ENCODE measurements at regions not wholly inside any gene's neighbourhood (a gene's known extent, or its start where the extent isn't known, plus 50 kb on each side); places are given as distances from the start of the nearest gene placed in this dataset.

DNA sequence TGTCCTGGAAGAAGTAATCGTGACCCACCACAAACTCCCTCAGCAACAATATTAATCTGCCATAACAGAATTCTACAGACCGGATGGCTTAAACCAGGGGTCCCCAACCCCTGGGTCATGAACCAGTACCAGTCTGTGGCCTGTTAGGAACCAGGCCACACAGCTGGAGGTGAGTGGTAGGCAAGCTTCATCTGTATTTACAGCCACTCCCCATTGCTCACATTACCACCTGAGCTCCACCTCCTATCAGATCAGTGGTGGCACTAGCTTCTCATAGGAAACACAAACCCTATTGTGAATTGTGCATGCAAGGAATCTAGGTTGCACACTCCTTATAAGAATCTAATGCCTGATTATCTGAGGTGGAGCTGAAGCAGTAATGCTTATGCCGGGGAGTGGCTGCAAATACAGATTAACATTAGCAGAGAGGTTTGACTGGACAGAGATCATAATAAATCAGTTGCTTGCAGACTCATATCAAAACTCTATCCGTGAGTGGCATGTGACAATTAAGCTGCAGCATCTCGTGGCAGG, 74.5 kb downstream of the NOG start:
- WGBS, 2 experiments (ENCODE audit: insufficient coverage in 1 of 2, insufficient read length in 1 of 2): 74 to 93% methylated on average over 2 to 5 of the region's 5 CpGs
- TF ChIP-seq, protein P1, sequence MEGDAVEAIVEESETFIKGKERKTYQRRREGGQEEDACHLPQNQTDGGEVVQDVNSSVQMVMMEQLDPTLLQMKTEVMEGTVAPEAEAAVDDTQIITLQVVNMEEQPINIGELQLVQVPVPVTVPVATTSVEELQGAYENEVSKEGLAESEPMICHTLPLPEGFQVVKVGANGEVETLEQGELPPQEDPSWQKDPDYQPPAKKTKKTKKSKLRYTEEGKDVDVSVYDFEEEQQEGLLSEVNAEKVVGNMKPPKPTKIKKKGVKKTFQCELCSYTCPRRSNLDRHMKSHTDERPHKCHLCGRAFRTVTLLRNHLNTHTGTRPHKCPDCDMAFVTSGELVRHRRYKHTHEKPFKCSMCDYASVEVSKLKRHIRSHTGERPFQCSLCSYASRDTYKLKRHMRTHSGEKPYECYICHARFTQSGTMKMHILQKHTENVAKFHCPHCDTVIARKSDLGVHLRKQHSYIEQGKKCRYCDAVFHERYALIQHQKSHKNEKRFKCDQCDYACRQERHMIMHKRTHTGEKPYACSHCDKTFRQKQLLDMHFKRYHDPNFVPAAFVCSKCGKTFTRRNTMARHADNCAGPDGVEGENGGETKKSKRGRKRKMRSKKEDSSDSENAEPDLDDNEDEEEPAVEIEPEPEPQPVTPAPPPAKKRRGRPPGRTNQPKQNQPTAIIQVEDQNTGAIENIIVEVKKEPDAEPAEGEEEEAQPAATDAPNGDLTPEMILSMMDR (conservative IDR thresholded peaks at IDR 0.05): no peak

DNA sequence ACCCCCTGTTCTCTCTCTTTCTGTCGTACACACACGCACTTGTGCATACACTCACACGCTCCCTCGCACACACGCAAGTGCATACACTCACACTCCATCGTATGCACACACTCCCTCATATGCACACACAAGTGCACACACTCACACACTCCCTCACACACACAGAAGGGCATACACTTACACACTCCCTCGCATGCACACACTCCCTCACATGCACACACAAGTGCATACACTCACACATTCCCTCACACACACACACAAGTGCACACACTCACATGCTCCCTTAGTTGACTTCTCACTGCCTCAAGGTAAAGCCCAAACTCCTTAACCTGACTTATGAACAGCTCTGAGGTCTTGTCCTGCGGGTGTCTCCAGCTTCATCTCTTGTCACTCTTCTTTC, 78.7 kb downstream of the NOG start:
- no peak overlapping the region for H3K9ac ChIP-seq (ENCODE audit: extremely low read depth, low read length, poor library complexity, severe bottlenecking)
- no peak overlapping the region for H3K27ac Mint-ChIP-seq
- no peaks in the 10 kb centered on the region for H3K4me1 ChIP-seq (ENCODE audit: control insufficient read depth, insufficient read depth, low read length)
- peaks cover 28% of the 10 kb centered on the region for H3K27me3 Mint-ChIP-seq (ENCODE audit: insufficient read depth)
- no peaks in the 10 kb centered on the region for H3K9me3 ChIP-seq (ENCODE audit: control insufficient read depth, low read length)
- WGBS, 2 experiments (ENCODE audit: insufficient coverage in 1 of 2, insufficient read length in 1 of 2): 93 to 97% methylated on average over 7 to 8 of the region's 8 CpGs
- DNase-seq: no peak
- H3K4me3 Mint-ChIP-seq: no peak overlapping the region
- no peaks in the 10 kb centered on the region for H3K4me1 Mint-ChIP-seq
- TF ChIP-seq, protein P1 (conservative IDR thresholded peaks at IDR 0.05): no peak
- H3K4me3 ChIP-seq (ENCODE audit: low read length): no peak overlapping the region
- peaks cover 2% of the 10 kb centered on the region for H3K9me3 Mint-ChIP-seq
- H3K36me3 Mint-ChIP-seq (ENCODE audit: low read depth): no peaks in the 10 kb centered on the region
- no peaks in the 10 kb centered on the region for H3K36me3 ChIP-seq (ENCODE audit: control insufficient read depth, insufficient read depth, low read length)
- peaks cover 39% of the 10 kb centered on the region for H3K27me3 ChIP-seq (ENCODE audit: control insufficient read depth, insufficient read depth, low read length, poor library complexity, severe bottlenecking)
- H3K27ac ChIP-seq (ENCODE audit: low read depth, low read length): no peak overlapping the region

More for the DNA sequence above, 74.5 kb downstream of the NOG start:
- H3K27me3 ChIP-seq (ENCODE audit: control insufficient read depth, insufficient read depth, low read length, poor library complexity, severe bottlenecking): peaks cover 4% of the 10 kb centered on the region
- H3K27ac Mint-ChIP-seq: no peak overlapping the region
- no peak overlapping the region for H3K9ac ChIP-seq (ENCODE audit: extremely low read depth, low read length, poor library complexity, severe bottlenecking)
- H3K4me1 Mint-ChIP-seq: no peaks in the 10 kb centered on the region
- H3K36me3 Mint-ChIP-seq (ENCODE audit: low read depth): no peaks in the 10 kb centered on the region
- no peaks in the 10 kb centered on the region for H3K9me3 ChIP-seq (ENCODE audit: control insufficient read depth, low read length)
- H3K4me3 Mint-ChIP-seq: no peak overlapping the region
- no peaks in the 10 kb centered on the region for H3K4me1 ChIP-seq (ENCODE audit: control insufficient read depth, insufficient read depth, low read length)
- H3K4me3 ChIP-seq (ENCODE audit: low read length): no peak overlapping the region
- no peak for DNase-seq
- H3K9me3 Mint-ChIP-seq: peaks cover 2% of the 10 kb centered on the region
- H3K27me3 Mint-ChIP-seq (ENCODE audit: insufficient read depth): peaks cover 45% of the 10 kb centered on the region
- H3K36me3 ChIP-seq (ENCODE audit: control insufficient read depth, insufficient read depth, low read length): no peaks in the 10 kb centered on the region
- no peak overlapping the region for H3K27ac ChIP-seq (ENCODE audit: low read depth, low read length)

DNA sequence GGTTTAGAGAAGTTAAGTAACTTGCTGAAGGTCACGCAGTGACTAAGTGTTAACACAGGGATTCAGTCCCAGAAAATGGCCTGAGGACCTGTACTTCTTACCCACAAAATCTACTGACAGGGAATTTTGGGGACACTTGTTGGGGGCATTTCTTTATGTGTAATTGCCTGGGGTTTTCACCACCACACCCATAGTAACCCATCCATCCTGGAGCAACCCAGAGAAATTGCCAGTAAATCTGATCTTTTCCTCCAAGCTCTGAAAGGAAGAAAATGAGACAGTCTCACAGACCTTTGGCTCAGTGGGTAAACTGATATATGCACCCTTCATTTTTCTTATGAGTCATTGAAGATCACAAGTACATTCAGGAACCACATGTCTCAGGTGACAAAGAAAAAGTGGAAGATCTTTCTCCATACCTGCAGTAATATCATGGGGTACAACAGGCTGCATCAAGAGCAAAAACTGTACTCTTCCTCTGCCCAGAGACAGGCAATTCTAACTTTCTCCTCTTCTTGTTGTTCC, 81.0 kb downstream of the NOG start:
- no peak overlapping the region for H3K27ac ChIP-seq (ENCODE audit: low read depth, low read length)
- no peaks in the 10 kb centered on the region for H3K36me3 ChIP-seq (ENCODE audit: control insufficient read depth, insufficient read depth, low read length)
- DNase-seq: no peak
- Mint-ChIP-seq H3K4me1 (peaks cover 6% of the 10 kb centered on the region), H3K36me3 (ENCODE audit: low read depth) (no peaks in the 10 kb centered on the region), H3K9me3 (no peaks in the 10 kb centered on the region), H3K4me3 (no peak overlapping the region), H3K27me3 (ENCODE audit: insufficient read depth) (peaks cover 20% of the 10 kb centered on the region), H3K27ac (no peak overlapping the region)
- H3K4me3 ChIP-seq (ENCODE audit: low read length): no peak overlapping the region
- no peak overlapping the region for H3K9ac ChIP-seq (ENCODE audit: extremely low read depth, low read length, poor library complexity, severe bottlenecking)
- no peaks in the 10 kb centered on the region for H3K4me1 ChIP-seq (ENCODE audit: control insufficient read depth, insufficient read depth, low read length)
- TF ChIP-seq, protein P1 (conservative IDR thresholded peaks at IDR 0.05): no peak
- peaks cover 58% of the 10 kb centered on the region for H3K27me3 ChIP-seq (ENCODE audit: control insufficient read depth, insufficient read depth, low read length, poor library complexity, severe bottlenecking)
- 100% methylated on average over 1 of the region's 1 CpG; no CpG with 5 or more reads in 1 of the 2 experiments for WGBS, 2 experiments (ENCODE audit: insufficient coverage in 1 of 2, insufficient read length in 1 of 2)
- no peaks in the 10 kb centered on the region for H3K9me3 ChIP-seq (ENCODE audit: control insufficient read depth, low read length)
